ENCODE measurements at regions not wholly inside any gene's neighbourhood (a gene's known extent, or its start where the extent isn't known, plus 50 kb on each side); places are given as distances from the start of the nearest gene placed in this dataset.

- H3K4me3 ChIP-seq (ENCODE audit: low read depth, low read length): no peak overlapping the region
- DNase-seq (ENCODE audit: low read depth): no peak
- TF ChIP-seq CTCF (IDR thresholded peaks at IDR 0.05; ENCODE audit: insufficient read depth, low read length): no peak
Observed at GRCh38 chr13:33479105-33479504, 193.6 kb upstream of the STARD13 start.

- no peak for TF ChIP-seq CTCF (IDR thresholded peaks at IDR 0.05; ENCODE audit: insufficient read depth, low read length)
- H3K4me3 ChIP-seq (ENCODE audit: low read depth, low read length): no peak overlapping the region
- peak; percentile 40 for DNase-seq (ENCODE audit: low read depth)
Observed at GRCh38 chr13:33480561-33480960, 195.0 kb upstream of the STARD13 start.

GRCh38 chr13:33483471-33483870 is 197.9 kb upstream of the STARD13 start:
- no peak for DNase-seq (ENCODE audit: low read depth)
- no peak for TF ChIP-seq CTCF (IDR thresholded peaks at IDR 0.05; ENCODE audit: insufficient read depth, low read length)
- H3K4me3 ChIP-seq (ENCODE audit: low read depth, low read length): no peak overlapping the region

GRCh38 chr13:33485247-33485646 is 199.7 kb upstream of the STARD13 start:
- DNase-seq (ENCODE audit: low read depth): no peak
- no peak for TF ChIP-seq CTCF (IDR thresholded peaks at IDR 0.05; ENCODE audit: insufficient read depth, low read length)

GRCh38 chr13:33487575-33488243 is 202.2 kb upstream of the STARD13 start:
- DNase-seq (ENCODE audit: low read depth): peak; percentile 80
- peak overlapping the region; percentile 47 for H3K4me3 ChIP-seq (ENCODE audit: low read depth, low read length)
- peak; percentile 74 for TF ChIP-seq CTCF (IDR thresholded peaks at IDR 0.05; ENCODE audit: insufficient read depth, low read length)

More at GRCh38 chr13:33485247-33485646, 199.7 kb upstream of the STARD13 start:
- no peak overlapping the region for H3K4me3 ChIP-seq (ENCODE audit: low read depth, low read length)

- no peak for TF ChIP-seq CTCF (IDR thresholded peaks at IDR 0.05; ENCODE audit: insufficient read depth, low read length)
- DNase-seq (ENCODE audit: low read depth): no peak
Observed at GRCh38 chr13:33489563-33489962, 204.0 kb upstream of the STARD13 start.

More at GRCh38 chr13:33489563-33489962, 204.0 kb upstream of the STARD13 start:
- H3K4me3 ChIP-seq (ENCODE audit: low read depth, low read length): no peak overlapping the region

Data from fibroblast of the aortic adventitia (primary cell).